Stomach (tissue), 8 donors: ENCODE measurements at regions not wholly inside any gene's neighbourhood (a gene's known extent, or its start where the extent isn't known, plus 50 kb on each side); places are given as distances from the start of the nearest gene placed in this dataset.

Experiments used
- DNase-seq, 2 donors: peaks; one replicate each; pipeline versions ENCODE4 v3.0.0 to v3.0.0-alpha.2; 2013 to 2019
- H3K27ac ChIP-seq, 5 donors: fragments of 200-600 bp in 4 of 5; sonication (generic) in 4 of 5; one replicate each; pipeline ENCODE4 v1.5.1; 2013 to 2019; ENCODE audit warnings: mild to moderate bottlenecking in 1 of 5, moderate library complexity in 1 of 5
- H3K27me3 ChIP-seq, 3 donors: fragments of 200-600 bp; sonication (generic); one replicate each; pipeline ENCODE4 v1.5.1; 2017 to 2019; ENCODE audit warnings: mixed run types in 1 of 3
- H3K36me3 ChIP-seq, 4 donors: fragments of 200-600 bp; sonication (generic); 1 replicate in 3 of 4; 2 replicates in 1 of 4; pipeline ENCODE4 v1.5.1; 2016 to 2019
- H3K4me1 ChIP-seq, 4 donors: fragments of 200-600 bp; sonication (generic); one replicate each; pipeline ENCODE4 v1.5.1; 2016 to 2019
- H3K4me3 ChIP-seq, 4 donors: fragments of 200-600 bp; sonication (generic) in 3 of 4; one replicate each; pipeline ENCODE4 v1.5.1; 2016 to 2019; ENCODE audit warnings: mild to moderate bottlenecking in 1 of 4
- H3K9me3 ChIP-seq, 4 donors: fragments of 200-600 bp; sonication (generic); one replicate each; pipeline ENCODE4 v1.5.1; 2016 to 2019
- CTCF ChIP-seq, 7 experiments: fragments of 450-650 bp in 4 of 7; fragments of 200-600 bp in 3 of 7; sonication (generic) in 3 of 7; IDR thresholded peaks; one replicate each; pipeline ENCODE4 v1.5.1; 2016 to 2019; ENCODE audit warnings: antibody characterized with exemption in 7 of 7, control low read depth in 2 of 7, mild to moderate bottlenecking in 1 of 7
- EP300 ChIP-seq: sonication (generic); formaldehyde crosslinking; IDR thresholded peaks from one replicate; pipeline ENCODE4 v1.6.1; 2017; ENCODE audit warnings: antibody characterized with exemption
- POLR2A ChIP-seq, 4 donors: fragments of 450-650 bp; IDR thresholded peaks; one replicate each; pipeline ENCODE4 v1.6.1; 2016; ENCODE audit warnings: antibody characterized with exemption in 4 of 4, control low read depth in 2 of 4, mild to moderate bottlenecking in 1 of 4, moderate library complexity in 1 of 4
- POLR2AphosphoS5 ChIP-seq, 3 donors: sonication (generic); formaldehyde crosslinking; IDR thresholded peaks; one replicate each; pipeline ENCODE4 v1.6.1; 2016; ENCODE audit warnings: antibody characterized with exemption in 3 of 3
- WGBS, 5 donors: extraction: QIAGEN DNeasy Blood & Tissue Kit in 3 of 5; methylation state at CpG; one replicate each; pipeline versions ENCODE4 v1.1.5 to v1.1.7; 2013 to 2018; 5-methylcytosine and 5-hydroxymethylcytosine counted together
- intact Hi-C: fragments of 100-400 bp; cut with DNase I; formaldehyde crosslinking; loops from one replicate; pipeline ENCODE4 v1.15.1; 2023; ENCODE audit warnings: low total_unique reads
- donor health status: healthy with polysubstance abuse.
- donor health status: Bipolar disorder and iron deficiency.
- donor health status: healthy.

- 27 to 72% (median 60%) methylated on average over 1 of the region's 1 CpG for WGBS, 5 donors
- Histone ChIP-seq H3K36me3 (no peaks in the 10 kb centered on the region), H3K9me3 (no peaks in the 10 kb centered on the region), H3K27me3 (no peaks in the 10 kb centered on the region), H3K27ac (no peak overlapping the region), H3K4me3 (no peak overlapping the region), H3K4me1 (no peaks in the 10 kb centered on the region)
- TF ChIP-seq POLR2AphosphoS5 (IDR thresholded peaks at IDR 0.05) (no peak), POLR2A (IDR thresholded peaks at IDR 0.05) (no peak), EP300 (no peak), CTCF (IDR thresholded peaks at IDR 0.05) (no peak)
- DNase-seq, result no peak
- intact Hi-C loops, result no loop called here
Measured at GRCh38 chr9:11092974-11093373, 480.2 kb upstream of the PTPRD start.

GRCh38 chr9:11097020-11097419, 484.2 kb upstream of the PTPRD start:
- Histone ChIP-seq H3K4me1 (no peaks in the 10 kb centered on the region), H3K36me3 (no peaks in the 10 kb centered on the region), H3K9me3 (no peaks in the 10 kb centered on the region), H3K27ac (no peak overlapping the region), H3K4me3 (no peak overlapping the region), H3K27me3 (no peaks in the 10 kb centered on the region)
- WGBS, 5 donors, result 82 to 97% (median 88%) methylated on average over 1 of the region's 1 CpG
- no peak for TF ChIP-seq POLR2A (IDR thresholded peaks at IDR 0.05)
- no peak for TF ChIP-seq POLR2AphosphoS5 (IDR thresholded peaks at IDR 0.05)
- TF ChIP-seq CTCF (IDR thresholded peaks at IDR 0.05), result no peak
- no peak for TF ChIP-seq EP300
- no peak for DNase-seq
- intact Hi-C loops, result no loop called here

- peaks cover 0 to 5% (median 0%) of the 10 kb centered on the region in 4 donors for H3K9me3 ChIP-seq
- H3K27me3 ChIP-seq, result no peaks in the 10 kb centered on the region
Measured at GRCh38 chr9:11103525-11103924, 490.7 kb upstream of the PTPRD start.

GRCh38 chr9:11107196-11107595, 494.4 kb upstream of the PTPRD start:
- intact Hi-C loops, result no loop called here
- Histone ChIP-seq H3K27me3 (no peaks in the 10 kb centered on the region), H3K4me1 (no peaks in the 10 kb centered on the region), H3K27ac (no peak overlapping the region), H3K36me3 (no peaks in the 10 kb centered on the region), H3K4me3 (no peak overlapping the region), H3K9me3 (peaks cover 0 to 21% (median 7%) of the 10 kb centered on the region in 4 donors)
- no peak for DNase-seq
- 66 to 70% (median 67%) methylated on average over 8 of the region's 8 CpGs for WGBS, 5 donors
- no peak for TF ChIP-seq CTCF (IDR thresholded peaks at IDR 0.05)
- no peak for TF ChIP-seq POLR2AphosphoS5 (IDR thresholded peaks at IDR 0.05)
- no peak for TF ChIP-seq POLR2A (IDR thresholded peaks at IDR 0.05)
- no peak for TF ChIP-seq EP300

More at GRCh38 chr9:11103525-11103924, 490.7 kb upstream of the PTPRD start:
- no peak overlapping the region for H3K4me3 ChIP-seq
- H3K36me3 ChIP-seq, result no peaks in the 10 kb centered on the region
- DNase-seq, result no peak
- H3K4me1 ChIP-seq, result no peaks in the 10 kb centered on the region
- intact Hi-C loops, result no loop called here
- 70 to 79% (median 75%) methylated on average over 2 of the region's 2 CpGs for WGBS, 5 donors
- no peak overlapping the region for H3K27ac ChIP-seq
- TF ChIP-seq CTCF (IDR thresholded peaks at IDR 0.05) (no peak), POLR2AphosphoS5 (IDR thresholded peaks at IDR 0.05) (no peak), POLR2A (IDR thresholded peaks at IDR 0.05) (no peak), EP300 (no peak)
